ENCODE measurements at regions not wholly inside any gene's neighbourhood (a gene's known extent, or its start where the extent isn't known, plus 50 kb on each side); places are given as distances from the start of the nearest gene placed in this dataset.

DNA sequence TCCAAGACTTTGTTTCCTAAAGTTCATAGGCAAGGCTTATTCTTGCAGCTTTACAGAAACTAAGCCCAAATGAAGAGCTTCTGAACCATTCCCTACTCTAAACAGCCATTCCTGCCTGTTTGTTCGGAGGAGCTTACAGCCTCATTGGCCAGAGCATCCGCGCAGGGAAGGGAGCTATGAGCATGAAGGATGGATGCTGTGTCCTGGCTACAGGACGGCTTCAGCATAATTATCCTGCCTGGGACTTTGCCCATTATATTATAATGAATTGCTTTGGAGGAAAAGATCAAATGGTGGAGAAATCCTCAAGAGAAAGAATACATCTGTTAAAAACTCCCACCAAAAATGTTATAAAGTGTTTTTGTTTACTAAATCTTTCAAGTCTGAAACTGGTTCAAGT lies 378.2 kb upstream of the BTBD3 start:
- CTCF ChIA-PET = no interaction called here

GRCh38 chr20:11540558-11540957 lies 377.1 kb upstream of the BTBD3 start:
- Histone ChIP-seq H3K27me3 (replicated peaks in 2 of 5; ENCODE audit: control insufficient read depth in 4 of 5, insufficient read depth in 5 of 5, low read length in 4 of 5) (no peaks in the 10 kb centered on the region), H3K27ac (ENCODE audit: insufficient read depth in 1 of 2, low read depth in 1 of 2, low read length in 2 of 2, poor library complexity in 1 of 2, severe bottlenecking in 2 of 2) (no peak overlapping the region), H3K4me3 (ENCODE audit: control insufficient read depth in 1 of 7, extremely low read depth in 1 of 7, insufficient read depth in 4 of 7, low read depth in 2 of 7, low read length in 6 of 7) (no peak overlapping the region), H3K4me1 (ENCODE audit: control extremely low read depth in 1 of 4, control insufficient read depth in 4 of 4, insufficient read depth in 4 of 4, low read length in 3 of 4) (peaks cover 0 to 3% (median 0%) of the 10 kb centered on the region in 4 experiments), H3K36me3 (ENCODE audit: control insufficient read depth in 4 of 4, insufficient read depth in 4 of 4, low read length in 3 of 4) (no peaks in the 10 kb centered on the region), H3K9me3 (ENCODE audit: control extremely low read depth in 1 of 5, control insufficient read depth in 4 of 5, insufficient read depth in 2 of 5, low read depth in 1 of 5, low read length in 4 of 5) (no peaks in the 10 kb centered on the region)
- WGBS (ENCODE audit: insufficient coverage) = 91% methylated on average over 2 of the region's 3 CpGs
- DNase-seq = no peak
- ChIA-PET POLR2A (no interaction called here), CTCF (interaction anchor here (2.0 kb wide), 1 partner anchor 1562 kb away, joined by 8 read pairs; no protein-coding TSS in a partner anchor)

More for the DNA sequence above, 378.2 kb upstream of the BTBD3 start:
- Histone ChIP-seq H3K36me3 (ENCODE audit: control insufficient read depth in 4 of 4, insufficient read depth in 4 of 4, low read length in 3 of 4) (no peaks in the 10 kb centered on the region), H3K4me3 (ENCODE audit: control insufficient read depth in 1 of 7, extremely low read depth in 1 of 7, insufficient read depth in 4 of 7, low read depth in 2 of 7, low read length in 6 of 7) (no peak overlapping the region), H3K9me3 (ENCODE audit: control extremely low read depth in 1 of 5, control insufficient read depth in 4 of 5, insufficient read depth in 2 of 5, low read depth in 1 of 5, low read length in 4 of 5) (no peaks in the 10 kb centered on the region), H3K27ac (ENCODE audit: insufficient read depth in 1 of 2, low read depth in 1 of 2, low read length in 2 of 2, poor library complexity in 1 of 2, severe bottlenecking in 2 of 2) (no peak overlapping the region), H3K4me1 (ENCODE audit: control extremely low read depth in 1 of 4, control insufficient read depth in 4 of 4, insufficient read depth in 4 of 4, low read length in 3 of 4) (peaks cover 0 to 3% (median 0%) of the 10 kb centered on the region in 4 experiments), H3K27me3 (replicated peaks in 2 of 5; ENCODE audit: control insufficient read depth in 4 of 5, insufficient read depth in 5 of 5, low read length in 4 of 5) (no peaks in the 10 kb centered on the region)
- no peak for DNase-seq
- POLR2A ChIA-PET = no interaction called here
- 100% methylated on average over 1 of the region's 4 CpGs for WGBS (ENCODE audit: insufficient coverage)

GRCh38 chr20:11542645-11543044 lies 375.0 kb upstream of the BTBD3 start:
- ChIA-PET POLR2A (no interaction called here), CTCF (interaction anchor here (0.8 to 2.3 kb wide), 9 partner anchors 13 to 1925 kb away, joined by 3 to 9 read pairs (median 4); no protein-coding TSS in a partner anchor)

DNA sequence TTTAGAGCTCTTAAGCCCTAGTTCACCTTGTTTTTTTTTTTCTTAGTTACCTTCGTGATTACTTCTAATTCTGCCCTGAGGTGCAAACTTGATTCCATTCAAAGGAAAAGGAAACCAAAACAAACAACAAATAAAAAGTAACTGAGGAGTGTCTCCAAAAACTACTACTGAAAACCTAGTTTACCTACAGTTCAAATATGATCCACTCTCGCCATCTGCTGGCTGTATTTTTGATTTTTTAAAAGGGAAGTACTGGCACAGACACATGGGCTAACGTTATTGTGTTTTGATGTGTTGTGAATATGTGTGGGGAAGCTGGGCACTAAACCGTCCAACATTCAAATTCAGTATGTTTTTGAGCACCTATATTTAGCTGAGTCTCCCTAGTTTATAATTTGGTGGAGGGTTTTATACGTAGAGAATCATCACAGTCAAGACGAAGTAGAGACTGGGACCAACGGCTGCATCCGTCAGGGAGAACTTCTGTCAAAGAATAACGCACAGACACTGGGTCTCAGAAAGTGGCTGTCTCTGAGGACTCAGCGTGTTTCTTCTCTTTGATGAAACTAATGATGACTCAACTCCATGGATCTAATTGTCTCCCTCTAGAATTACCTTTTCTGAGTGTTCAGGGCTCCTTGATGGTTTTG lies 373.5 kb upstream of the BTBD3 start:
- POLR2A ChIA-PET = no interaction called here
- CTCF ChIA-PET = interaction anchor here (0.6 to 2.3 kb wide), 10 partner anchors 11 to 1926 kb away, joined by 3 to 9 read pairs (median 4); no protein-coding TSS in a partner anchor
- 19% methylated on average over 5 of the region's 10 CpGs for WGBS (ENCODE audit: insufficient coverage)
- H3K36me3 ChIP-seq (ENCODE audit: control insufficient read depth in 4 of 4, insufficient read depth in 4 of 4, low read length in 3 of 4) = no peaks in the 10 kb centered on the region
- H3K4me1 ChIP-seq (ENCODE audit: control extremely low read depth in 1 of 4, control insufficient read depth in 4 of 4, insufficient read depth in 4 of 4, low read length in 3 of 4) = peaks cover 0 to 3% (median 0%) of the 10 kb centered on the region in 4 experiments
- no peaks in the 10 kb centered on the region for H3K9me3 ChIP-seq (ENCODE audit: control extremely low read depth in 1 of 5, control insufficient read depth in 4 of 5, insufficient read depth in 2 of 5, low read depth in 1 of 5, low read length in 4 of 5)
- H3K27me3 ChIP-seq (replicated peaks in 2 of 5; ENCODE audit: control insufficient read depth in 4 of 5, insufficient read depth in 5 of 5, low read length in 4 of 5) = no peaks in the 10 kb centered on the region
- peak overlapping the region in 5 of 7 experiments; percentile 29 to 68 (median 46) for H3K4me3 ChIP-seq (ENCODE audit: control insufficient read depth in 1 of 7, extremely low read depth in 1 of 7, insufficient read depth in 4 of 7, low read depth in 2 of 7, low read length in 6 of 7)
- H3K27ac ChIP-seq (ENCODE audit: insufficient read depth in 1 of 2, low read depth in 1 of 2, low read length in 2 of 2, poor library complexity in 1 of 2, severe bottlenecking in 2 of 2) = no peak overlapping the region
- peak; percentile 67 to 88 (median 81) for DNase-seq

More at GRCh38 chr20:11542645-11543044, 375.0 kb upstream of the BTBD3 start:
- H3K27ac ChIP-seq (ENCODE audit: insufficient read depth in 1 of 2, low read depth in 1 of 2, low read length in 2 of 2, poor library complexity in 1 of 2, severe bottlenecking in 2 of 2) = no peak overlapping the region
- H3K36me3 ChIP-seq (ENCODE audit: control insufficient read depth in 4 of 4, insufficient read depth in 4 of 4, low read length in 3 of 4) = no peaks in the 10 kb centered on the region
- H3K27me3 ChIP-seq (replicated peaks in 2 of 5; ENCODE audit: control insufficient read depth in 4 of 5, insufficient read depth in 5 of 5, low read length in 4 of 5) = no peaks in the 10 kb centered on the region
- WGBS (ENCODE audit: insufficient coverage) = no CpG with 5 or more reads among the region's 2 CpGs
- H3K9me3 ChIP-seq (ENCODE audit: control extremely low read depth in 1 of 5, control insufficient read depth in 4 of 5, insufficient read depth in 2 of 5, low read depth in 1 of 5, low read length in 4 of 5) = no peaks in the 10 kb centered on the region
- no peak overlapping the region for H3K4me3 ChIP-seq (ENCODE audit: control insufficient read depth in 1 of 7, extremely low read depth in 1 of 7, insufficient read depth in 4 of 7, low read depth in 2 of 7, low read length in 6 of 7)
- peaks cover 0 to 3% (median 0%) of the 10 kb centered on the region in 4 experiments for H3K4me1 ChIP-seq (ENCODE audit: control extremely low read depth in 1 of 4, control insufficient read depth in 4 of 4, insufficient read depth in 4 of 4, low read length in 3 of 4)
- DNase-seq = no peak

GRCh38 chr20:11546939-11547338 lies 370.8 kb upstream of the BTBD3 start:
- ChIA-PET POLR2A (no interaction called here), CTCF (interaction anchor here (1.4 kb wide), 1 partner anchor 1010 kb away, joined by 3 read pairs; no protein-coding TSS in a partner anchor)
- DNase-seq = no peak
- Histone ChIP-seq H3K27ac (ENCODE audit: insufficient read depth in 1 of 2, low read depth in 1 of 2, low read length in 2 of 2, poor library complexity in 1 of 2, severe bottlenecking in 2 of 2) (no peak overlapping the region), H3K27me3 (replicated peaks in 2 of 5; ENCODE audit: control insufficient read depth in 4 of 5, insufficient read depth in 5 of 5, low read length in 4 of 5) (no peaks in the 10 kb centered on the region), H3K36me3 (ENCODE audit: control insufficient read depth in 4 of 4, insufficient read depth in 4 of 4, low read length in 3 of 4) (no peaks in the 10 kb centered on the region), H3K4me3 (ENCODE audit: control insufficient read depth in 1 of 7, extremely low read depth in 1 of 7, insufficient read depth in 4 of 7, low read depth in 2 of 7, low read length in 6 of 7) (peak overlapping the region in 1 of 7 experiments; percentile 2), H3K9me3 (ENCODE audit: control extremely low read depth in 1 of 5, control insufficient read depth in 4 of 5, insufficient read depth in 2 of 5, low read depth in 1 of 5, low read length in 4 of 5) (no peaks in the 10 kb centered on the region), H3K4me1 (ENCODE audit: control extremely low read depth in 1 of 4, control insufficient read depth in 4 of 4, insufficient read depth in 4 of 4, low read length in 3 of 4) (peaks cover 0 to 9% (median 2%) of the 10 kb centered on the region in 4 experiments)
- 94% methylated on average over 7 of the region's 7 CpGs for WGBS (ENCODE audit: insufficient coverage)

DNA sequence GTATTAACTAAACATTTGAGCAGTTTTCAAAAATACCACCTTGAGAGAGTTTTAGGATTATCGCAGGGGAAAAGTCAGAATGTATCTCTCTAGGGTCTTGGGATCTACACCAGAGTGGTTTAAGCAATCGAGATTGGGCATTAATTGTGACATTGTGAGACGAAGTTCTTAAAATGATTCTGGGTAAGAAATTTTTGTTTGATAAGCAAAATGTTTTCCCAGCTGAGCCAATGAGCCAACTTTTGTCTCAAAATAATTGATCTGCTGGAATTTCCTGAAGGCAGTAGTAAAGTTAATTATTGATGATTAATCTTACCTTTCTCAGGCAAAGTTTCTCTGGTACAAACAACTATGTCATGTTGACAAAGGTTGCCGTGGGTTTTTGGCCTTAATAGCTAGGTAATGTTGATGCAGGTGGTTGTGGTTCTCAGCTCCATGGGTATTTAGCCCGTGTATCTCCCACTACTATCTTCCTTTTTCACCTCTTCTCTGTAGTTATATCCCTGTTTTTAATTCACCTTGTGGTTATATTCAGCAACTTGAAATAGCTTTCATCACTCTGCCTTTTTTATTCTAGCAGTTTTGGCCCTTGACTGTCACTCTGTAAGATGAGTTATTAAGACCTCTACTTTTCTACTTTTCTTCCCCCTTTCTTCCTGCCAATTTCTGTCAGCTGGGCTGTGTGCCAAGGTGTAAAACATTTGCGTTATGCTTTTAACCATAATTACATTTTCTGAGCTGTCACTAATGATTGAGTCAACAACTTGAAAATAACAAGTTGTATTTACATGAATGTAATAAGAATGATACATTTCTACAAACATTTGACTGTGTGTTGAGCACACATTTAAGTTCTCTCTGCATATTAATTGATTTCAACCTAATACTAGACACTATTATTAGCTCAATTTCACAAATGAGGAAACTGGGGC lies 368.3 kb upstream of the BTBD3 start:
- ChIA-PET POLR2A (no interaction called here), CTCF (interaction anchor here (1.2 to 1.3 kb wide), 2 partner anchors 999 to 1932 kb away, joined by 3 read pairs; no protein-coding TSS in a partner anchor)
- no peaks in the 10 kb centered on the region for H3K27me3 ChIP-seq (replicated peaks in 2 of 5; ENCODE audit: control insufficient read depth in 4 of 5, insufficient read depth in 5 of 5, low read length in 4 of 5)
- H3K36me3 ChIP-seq (ENCODE audit: control insufficient read depth in 4 of 4, insufficient read depth in 4 of 4, low read length in 3 of 4) = no peaks in the 10 kb centered on the region
- H3K27ac ChIP-seq (ENCODE audit: insufficient read depth in 1 of 2, low read depth in 1 of 2, low read length in 2 of 2, poor library complexity in 1 of 2, severe bottlenecking in 2 of 2) = no peak overlapping the region
- 85% methylated on average over 4 of the region's 6 CpGs for WGBS (ENCODE audit: insufficient coverage)
- H3K4me1 ChIP-seq (ENCODE audit: control extremely low read depth in 1 of 4, control insufficient read depth in 4 of 4, insufficient read depth in 4 of 4, low read length in 3 of 4) = peaks cover 0 to 6% (median 2%) of the 10 kb centered on the region in 4 experiments
- no peaks in the 10 kb centered on the region for H3K9me3 ChIP-seq (ENCODE audit: control extremely low read depth in 1 of 5, control insufficient read depth in 4 of 5, insufficient read depth in 2 of 5, low read depth in 1 of 5, low read length in 4 of 5)
- peak in 2 of 3 donors; percentile 17 to 21 for DNase-seq
- no peak overlapping the region for H3K4me3 ChIP-seq (ENCODE audit: control insufficient read depth in 1 of 7, extremely low read depth in 1 of 7, insufficient read depth in 4 of 7, low read depth in 2 of 7, low read length in 6 of 7)
